SK-N-SH treated with all-trans-retinoic acid at 6 μM for 48 hours (cell line): ENCODE measurements at regions not wholly inside any gene's neighbourhood (a gene's known extent, or its start where the extent isn't known, plus 50 kb on each side); places are given as distances from the start of the nearest gene placed in this dataset.

Experiments
- CREB5 ChIP-seq: fragments of 250-450 bp; sonication (Bioruptor Pico); IDR thresholded peaks from 2 replicates; pipeline ENCODE4 v1.5.1; 2020; ENCODE audit warnings: low read depth, mild to moderate bottlenecking, moderate library complexity
- CSDC2 ChIP-seq: fragments of 250-450 bp; sonication (Bioruptor Pico); IDR thresholded peaks from 2 replicates; pipeline ENCODE4 v1.5.0; 2020; ENCODE audit warnings: mild to moderate bottlenecking, moderate library complexity
- SNAI2 ChIP-seq: fragments of 250-450 bp; sonication (Bioruptor Pico); IDR thresholded peaks from 2 replicates; pipeline ENCODE4 v1.5.0; 2020; ENCODE audit warnings: mild to moderate bottlenecking, moderate library complexity
- TOX ChIP-seq: fragments of 250-450 bp; sonication (Bioruptor Pico); IDR thresholded peaks from 2 replicates; pipeline ENCODE4 v1.8.0; 2021; ENCODE audit warnings: mild to moderate bottlenecking, moderate library complexity, borderline replicate concordance
- ZC3H10 ChIP-seq: fragments of 250-450 bp; sonication (Bioruptor Pico); IDR thresholded peaks from 2 replicates; pipeline ENCODE4 v1.5.1; 2021; ENCODE audit warnings: mild to moderate bottlenecking, moderate library complexity
- ZFP3 ChIP-seq: fragments of 250-450 bp; sonication (Bioruptor Pico); IDR thresholded peaks from 2 replicates; pipeline ENCODE4 v1.5.0; 2020; ENCODE audit warnings: mild to moderate bottlenecking, moderate library complexity
- ZNF70 ChIP-seq: fragments of 450-650 bp; formaldehyde crosslinking; IDR thresholded peaks from 2 replicates; pipeline ENCODE4 v1.5.0; 2020; ENCODE audit warnings: mild to moderate bottlenecking, moderate library complexity
- TF ChIP-seq, protein P1 (sequence below): fragments of 250-450 bp; sonication (Bioruptor Pico); IDR thresholded peaks from 2 replicates; pipeline ENCODE4 v1.5.0; 2020; ENCODE audit warnings: mild to moderate bottlenecking, moderate library complexity

GRCh38 chr14:96710060-96710666 lies 87.0 kb upstream of the VRK1 start:
- TF ChIP-seq CREB5 (CRISPR knock-in tag) (no peak), SNAI2 (CRISPR knock-in tag) (no peak), ZC3H10 (CRISPR knock-in tag) (no peak), CSDC2 (CRISPR knock-in tag) (no peak), ZFP3 (CRISPR knock-in tag) (no peak), ZNF70 (CRISPR knock-in tag) (no peak), TOX (CRISPR knock-in tag) (no peak)
- TF ChIP-seq, protein P1, sequence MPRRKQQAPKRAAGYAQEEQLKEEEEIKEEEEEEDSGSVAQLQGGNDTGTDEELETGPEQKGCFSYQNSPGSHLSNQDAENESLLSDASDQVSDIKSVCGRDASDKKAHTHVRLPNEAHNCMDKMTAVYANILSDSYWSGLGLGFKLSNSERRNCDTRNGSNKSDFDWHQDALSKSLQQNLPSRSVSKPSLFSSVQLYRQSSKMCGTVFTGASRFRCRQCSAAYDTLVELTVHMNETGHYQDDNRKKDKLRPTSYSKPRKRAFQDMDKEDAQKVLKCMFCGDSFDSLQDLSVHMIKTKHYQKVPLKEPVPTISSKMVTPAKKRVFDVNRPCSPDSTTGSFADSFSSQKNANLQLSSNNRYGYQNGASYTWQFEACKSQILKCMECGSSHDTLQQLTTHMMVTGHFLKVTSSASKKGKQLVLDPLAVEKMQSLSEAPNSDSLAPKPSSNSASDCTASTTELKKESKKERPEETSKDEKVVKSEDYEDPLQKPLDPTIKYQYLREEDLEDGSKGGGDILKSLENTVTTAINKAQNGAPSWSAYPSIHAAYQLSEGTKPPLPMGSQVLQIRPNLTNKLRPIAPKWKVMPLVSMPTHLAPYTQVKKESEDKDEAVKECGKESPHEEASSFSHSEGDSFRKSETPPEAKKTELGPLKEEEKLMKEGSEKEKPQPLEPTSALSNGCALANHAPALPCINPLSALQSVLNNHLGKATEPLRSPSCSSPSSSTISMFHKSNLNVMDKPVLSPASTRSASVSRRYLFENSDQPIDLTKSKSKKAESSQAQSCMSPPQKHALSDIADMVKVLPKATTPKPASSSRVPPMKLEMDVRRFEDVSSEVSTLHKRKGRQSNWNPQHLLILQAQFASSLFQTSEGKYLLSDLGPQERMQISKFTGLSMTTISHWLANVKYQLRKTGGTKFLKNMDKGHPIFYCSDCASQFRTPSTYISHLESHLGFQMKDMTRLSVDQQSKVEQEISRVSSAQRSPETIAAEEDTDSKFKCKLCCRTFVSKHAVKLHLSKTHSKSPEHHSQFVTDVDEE, result no peak
